HEK293 (cell line): ENCODE measurements at regions not wholly inside any gene's neighbourhood (a gene's known extent, or its start where the extent isn't known, plus 50 kb on each side); places are given as distances from the start of the nearest gene placed in this dataset.

Experiments used
- CTCF ChIA-PET: fragments of 350-600 bp; formaldehyde crosslinking; extraction: SDS; loops from one replicate; lab custom pipeline; 2021; ENCODE audit warnings: antibody characterized with exemption; lab: Yijun Ruan, JAX
- POLR2A ChIA-PET: fragments of 300-600 bp; formaldehyde crosslinking; extraction: SDS; loops from one replicate; lab custom pipeline; 2020; ENCODE audit warnings: antibody characterized with exemption, inconsistent platforms; lab: Yijun Ruan, JAX
- H3K27ac ChIP-seq: fragments of 200-500 bp; sonication (Bioruptor generic); 2 replicates; pipeline ENCODE4 v1.5.1; 2014; ENCODE audit warnings: low read depth, low read length, control low read depth, inconsistent platforms; ENCODE audit errors: extremely low read depth
- H3K36me3 ChIP-seq, 2 experiments: fragments of 200-500 bp in 1 of 2; sonication (Bioruptor generic) in 1 of 2; 1 replicate in 1 of 2; 2 replicates in 1 of 2; pipeline ENCODE4 v1.5.1; 2014 to 2017; ENCODE audit warnings: inconsistent platforms in 2 of 2, low read length in 2 of 2; ENCODE audit not compliant: control insufficient read depth in 2 of 2, insufficient read depth in 1 of 2
- H3K4me1 ChIP-seq: fragments of 200-500 bp; sonication (Bioruptor generic); 2 replicates; pipeline ENCODE4 v1.5.1; 2014; ENCODE audit warnings: mild to moderate bottlenecking, low read length, inconsistent platforms; ENCODE audit not compliant: control insufficient read depth, insufficient read depth
- H3K4me3 ChIP-seq: 2 replicates; pipeline ENCODE4 v1.5.1; 2011; ENCODE audit warnings: low read depth, mild to moderate bottlenecking, control low read depth, low read length, moderate library complexity
- H3K9me3 ChIP-seq: fragments of 200-500 bp; sonication (Bioruptor generic); 2 replicates; pipeline ENCODE4 v1.5.1; 2014; ENCODE audit warnings: low read depth, low read length, inconsistent platforms; ENCODE audit not compliant: control insufficient read depth, insufficient read depth
- BCL11B ChIP-seq: fragments of 450-650 bp; formaldehyde crosslinking; IDR thresholded peaks from 2 replicates; pipeline ENCODE4 v1.5.1; 2016; ENCODE audit warnings: low read depth, missing biosample characterization, missing genetic modification characterization
- IKZF3 ChIP-seq: fragments of 450-650 bp; IDR thresholded peaks from 2 replicates; pipeline ENCODE4 v1.5.0; 2018; ENCODE audit warnings: missing biosample characterization, mild to moderate bottlenecking, missing genetic modification characterization, moderate library complexity
- RBAK ChIP-seq: fragments of 450-650 bp; formaldehyde crosslinking; IDR thresholded peaks from 2 replicates; pipeline ENCODE4 v1.5.1; 2016; ENCODE audit warnings: missing biosample characterization, missing genetic modification characterization
- SETDB1 ChIP-seq: IDR thresholded peaks from one replicate; pipeline ENCODE4 v1.6.1; 2017; ENCODE audit warnings: mild to moderate bottlenecking, low read length, moderate library complexity, mixed read lengths; ENCODE audit not compliant: insufficient read length
- TRIM28 ChIP-seq: IDR thresholded peaks from 2 replicates; pipeline ENCODE4 v1.6.1; 2011; ENCODE audit warnings: low read length, control low read depth, borderline replicate concordance
- ZBTB20 ChIP-seq: fragments of 450-650 bp; formaldehyde crosslinking; IDR thresholded peaks from 2 replicates; pipeline ENCODE4 v1.5.1; 2016; ENCODE audit warnings: missing biosample characterization, missing genetic modification characterization
- ZFHX2 ChIP-seq: fragments of 450-650 bp; formaldehyde crosslinking; conservative IDR thresholded peaks from 2 replicates; pipeline ENCODE4 v1.5.1; 2016; ENCODE audit warnings: missing biosample characterization, missing genetic modification characterization
- ZNF112 ChIP-seq: fragments of 450-650 bp; formaldehyde crosslinking; IDR thresholded peaks from 2 replicates; pipeline ENCODE4 v1.5.0; 2017; ENCODE audit warnings: missing biosample characterization, missing genetic modification characterization
- ZNF2 ChIP-seq: fragments of 450-650 bp; formaldehyde crosslinking; IDR thresholded peaks from 2 replicates; pipeline ENCODE4 v1.5.1; 2016; ENCODE audit warnings: missing biosample characterization, missing genetic modification characterization
- ZNF214 ChIP-seq: fragments of 450-650 bp; formaldehyde crosslinking; IDR thresholded peaks from 2 replicates; pipeline ENCODE4 v1.5.1; 2017; ENCODE audit warnings: missing biosample characterization, mild to moderate bottlenecking, missing genetic modification characterization, borderline replicate concordance
- ZNF248 ChIP-seq: fragments of 450-650 bp; formaldehyde crosslinking; IDR thresholded peaks from 2 replicates; pipeline ENCODE4 v1.5.1; 2017; ENCODE audit warnings: missing biosample characterization, missing genetic modification characterization
- ZNF292 ChIP-seq: fragments of 450-650 bp; formaldehyde crosslinking; IDR thresholded peaks from 2 replicates; pipeline ENCODE4 v1.5.1; 2016; ENCODE audit warnings: low read depth, missing biosample characterization, missing genetic modification characterization, borderline replicate concordance
- ZNF391 ChIP-seq: fragments of 450-650 bp; formaldehyde crosslinking; IDR thresholded peaks from 2 replicates; pipeline ENCODE4 v1.5.1; 2016; ENCODE audit warnings: low read depth, missing biosample characterization, missing genetic modification characterization, borderline replicate concordance
- ZNF394 ChIP-seq: fragments of 450-650 bp; formaldehyde crosslinking; IDR thresholded peaks from 2 replicates; pipeline ENCODE4 v1.5.1; 2016; ENCODE audit warnings: missing biosample characterization, missing genetic modification characterization, mild to moderate bottlenecking, moderate library complexity, borderline replicate concordance
- ZNF426 ChIP-seq: fragments of 450-650 bp; formaldehyde crosslinking; IDR thresholded peaks from 2 replicates; pipeline ENCODE4 v1.5.1; 2017; ENCODE audit warnings: missing biosample characterization, missing genetic modification characterization, mild to moderate bottlenecking, inconsistent platforms, moderate library complexity
- ZNF623 ChIP-seq: fragments of 450-650 bp; formaldehyde crosslinking; IDR thresholded peaks from 2 replicates; pipeline ENCODE4 v1.5.1; 2016; ENCODE audit warnings: missing biosample characterization, missing genetic modification characterization
- ZNF654 ChIP-seq: fragments of 450-650 bp; formaldehyde crosslinking; IDR thresholded peaks from 2 replicates; pipeline ENCODE4 v1.5.1; 2016; ENCODE audit warnings: low read depth, missing biosample characterization, missing genetic modification characterization
- ZNF707 ChIP-seq: fragments of 450-650 bp; formaldehyde crosslinking; IDR thresholded peaks from 2 replicates; pipeline ENCODE4 v1.5.1; 2016; ENCODE audit warnings: missing biosample characterization, missing genetic modification characterization
- ZSCAN23 ChIP-seq: fragments of 450-650 bp; formaldehyde crosslinking; IDR thresholded peaks from 2 replicates; pipeline ENCODE4 v1.5.1; 2016; ENCODE audit warnings: missing biosample characterization, missing genetic modification characterization
- TF ChIP-seq, protein P1 (sequence below): fragments of 450-650 bp; formaldehyde crosslinking; IDR thresholded peaks from 2 replicates; pipeline ENCODE4 v1.5.1; 2017; ENCODE audit warnings: missing biosample characterization, missing genetic modification characterization
- TF ChIP-seq, protein P2 (sequence below): fragments of 450-650 bp; formaldehyde crosslinking; IDR thresholded peaks from 2 replicates; pipeline ENCODE4 v1.5.1; 2016; ENCODE audit warnings: missing biosample characterization, missing genetic modification characterization
- TF ChIP-seq, protein P3 (sequence below): fragments of 450-650 bp; formaldehyde crosslinking; IDR thresholded peaks from 2 replicates; pipeline ENCODE4 v1.5.1; 2017; ENCODE audit warnings: missing biosample characterization, missing genetic modification characterization

GRCh38 chr13:112213467-112214255 is 146.7 kb downstream of the SOX1 start (continued):
- no peak for TF ChIP-seq ZNF654
- TF ChIP-seq, protein P1, sequence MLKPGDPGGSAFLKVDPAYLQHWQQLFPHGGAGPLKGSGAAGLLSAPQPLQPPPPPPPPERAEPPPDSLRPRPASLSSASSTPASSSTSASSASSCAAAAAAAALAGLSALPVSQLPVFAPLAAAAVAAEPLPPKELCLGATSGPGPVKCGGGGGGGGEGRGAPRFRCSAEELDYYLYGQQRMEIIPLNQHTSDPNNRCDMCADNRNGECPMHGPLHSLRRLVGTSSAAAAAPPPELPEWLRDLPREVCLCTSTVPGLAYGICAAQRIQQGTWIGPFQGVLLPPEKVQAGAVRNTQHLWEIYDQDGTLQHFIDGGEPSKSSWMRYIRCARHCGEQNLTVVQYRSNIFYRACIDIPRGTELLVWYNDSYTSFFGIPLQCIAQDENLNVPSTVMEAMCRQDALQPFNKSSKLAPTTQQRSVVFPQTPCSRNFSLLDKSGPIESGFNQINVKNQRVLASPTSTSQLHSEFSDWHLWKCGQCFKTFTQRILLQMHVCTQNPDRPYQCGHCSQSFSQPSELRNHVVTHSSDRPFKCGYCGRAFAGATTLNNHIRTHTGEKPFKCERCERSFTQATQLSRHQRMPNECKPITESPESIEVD (tag by site-specific recombination): peak; percentile 57
- peak; percentile 97 for TF ChIP-seq IKZF3

GRCh38 chr13:112215871-112216270 is 148.9 kb downstream of the SOX1 start:
- no peak for TF ChIP-seq ZNF394 (tag by site-specific recombination)
- TF ChIP-seq ZNF214: no peak
- no peak for TF ChIP-seq ZNF391
- TF ChIP-seq, protein P2, sequence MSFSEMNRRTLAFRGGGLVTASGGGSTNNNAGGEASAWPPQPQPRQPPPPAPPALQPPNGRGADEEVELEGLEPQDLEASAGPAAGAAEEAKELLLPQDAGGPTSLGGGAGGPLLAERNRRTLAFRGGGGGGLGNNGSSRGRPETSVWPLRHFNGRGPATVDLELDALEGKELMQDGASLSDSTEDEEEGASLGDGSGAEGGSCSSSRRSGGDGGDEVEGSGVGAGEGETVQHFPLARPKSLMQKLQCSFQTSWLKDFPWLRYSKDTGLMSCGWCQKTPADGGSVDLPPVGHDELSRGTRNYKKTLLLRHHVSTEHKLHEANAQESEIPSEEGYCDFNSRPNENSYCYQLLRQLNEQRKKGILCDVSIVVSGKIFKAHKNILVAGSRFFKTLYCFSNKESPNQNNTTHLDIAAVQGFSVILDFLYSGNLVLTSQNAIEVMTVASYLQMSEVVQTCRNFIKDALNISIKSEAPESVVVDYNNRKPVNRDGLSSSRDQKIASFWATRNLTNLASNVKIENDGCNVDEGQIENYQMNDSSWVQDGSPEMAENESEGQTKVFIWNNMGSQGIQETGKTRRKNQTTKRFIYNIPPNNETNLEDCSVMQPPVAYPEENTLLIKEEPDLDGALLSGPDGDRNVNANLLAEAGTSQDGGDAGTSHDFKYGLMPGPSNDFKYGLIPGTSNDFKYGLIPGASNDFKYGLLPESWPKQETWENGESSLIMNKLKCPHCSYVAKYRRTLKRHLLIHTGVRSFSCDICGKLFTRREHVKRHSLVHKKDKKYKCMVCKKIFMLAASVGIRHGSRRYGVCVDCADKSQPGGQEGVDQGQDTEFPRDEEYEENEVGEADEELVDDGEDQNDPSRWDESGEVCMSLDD (tag by site-specific recombination): no peak
- no peak for TF ChIP-seq TRIM28
- no peak for TF ChIP-seq ZNF707 (tag by site-specific recombination)
- TF ChIP-seq ZFHX2 (tag by site-specific recombination): no peak
- TF ChIP-seq SETDB1: no peak
- TF ChIP-seq ZNF292 (tag by site-specific recombination): no peak
- no peak for TF ChIP-seq ZNF248
- no peak for TF ChIP-seq BCL11B (tag by site-specific recombination)
- TF ChIP-seq ZNF112 (tag by site-specific recombination): no peak
- no peak for TF ChIP-seq ZSCAN23
- TF ChIP-seq, protein P3, sequence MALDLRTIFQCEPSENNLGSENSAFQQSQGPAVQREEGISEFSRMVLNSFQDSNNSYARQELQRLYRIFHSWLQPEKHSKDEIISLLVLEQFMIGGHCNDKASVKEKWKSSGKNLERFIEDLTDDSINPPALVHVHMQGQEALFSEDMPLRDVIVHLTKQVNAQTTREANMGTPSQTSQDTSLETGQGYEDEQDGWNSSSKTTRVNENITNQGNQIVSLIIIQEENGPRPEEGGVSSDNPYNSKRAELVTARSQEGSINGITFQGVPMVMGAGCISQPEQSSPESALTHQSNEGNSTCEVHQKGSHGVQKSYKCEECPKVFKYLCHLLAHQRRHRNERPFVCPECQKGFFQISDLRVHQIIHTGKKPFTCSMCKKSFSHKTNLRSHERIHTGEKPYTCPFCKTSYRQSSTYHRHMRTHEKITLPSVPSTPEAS (tag by site-specific recombination): no peak
- TF ChIP-seq RBAK: no peak
- TF ChIP-seq ZNF2: no peak
- no peak for TF ChIP-seq ZBTB20 (tag by site-specific recombination)
- no peak for TF ChIP-seq ZNF426 (tag by site-specific recombination)
- no peak for TF ChIP-seq ZNF623 (tag by site-specific recombination)
- CTCF ChIA-PET: no interaction called here
- H3K4me1 ChIP-seq: no peaks in the 10 kb centered on the region
- H3K9me3 ChIP-seq: no peaks in the 10 kb centered on the region
- H3K36me3 ChIP-seq: no peaks in the 10 kb centered on the region
- H3K27ac ChIP-seq: no peak overlapping the region
- POLR2A ChIA-PET: no interaction called here
- no peak overlapping the region for H3K4me3 ChIP-seq
